GM21528 (cell line): ENCODE measurements at regions not wholly inside any gene's neighbourhood (a gene's known extent, or its start where the extent isn't known, plus 50 kb on each side); places are given as distances from the start of the nearest gene placed in this dataset.
"Not testable (repeated sequence)": the region's sequence is repeated elsewhere in the genome, so short reads cannot be mapped to it uniquely, and the experiment has no call there.

Experiments used
- ATAC-seq: cut with Tn5 transposase; IDR thresholded peaks from one replicate; pipeline ENCODE4 v1.9.1; 2021; ENCODE audit warnings: mild to moderate bottlenecking, moderate library complexity; ENCODE audit not compliant: unreplicated experiment, low FRiP score

GRCh38 chr9:85163825-85164224 is 494.3 kb downstream of the NTRK2 start:
- no peak for ATAC-seq

- no peak for ATAC-seq
Measured at GRCh38 chr9:85163415-85163814, 493.9 kb downstream of the NTRK2 start.

- ATAC-seq: no peak
Measured at GRCh38 chr9:85162822-85163221, 493.3 kb downstream of the NTRK2 start.

GRCh38 chr9:85160944-85161343 is 491.4 kb downstream of the NTRK2 start:
- not testable (repeated sequence) for ATAC-seq

- no peak for ATAC-seq
Measured at GRCh38 chr9:85158512-85158911, 489.0 kb downstream of the NTRK2 start.

- ATAC-seq: no peak
Measured at GRCh38 chr9:85157772-85158171, 488.2 kb downstream of the NTRK2 start.

GRCh38 chr9:85156652-85157051 is 487.1 kb downstream of the NTRK2 start:
- ATAC-seq: no peak

GRCh38 chr9:85155352-85155751 is 485.8 kb downstream of the NTRK2 start:
- ATAC-seq: no peak

GRCh38 chr9:85151741-85152140 is 482.2 kb downstream of the NTRK2 start:
- ATAC-seq: no peak

- ATAC-seq: no peak
Measured at GRCh38 chr9:85151162-85151561, 481.6 kb downstream of the NTRK2 start.

- ATAC-seq: no peak
Measured at GRCh38 chr9:85147046-85147640, 477.6 kb downstream of the NTRK2 start.

GRCh38 chr9:85142968-85143367 is 473.4 kb downstream of the NTRK2 start:
- ATAC-seq: no peak

- ATAC-seq: no peak
Measured at GRCh38 chr9:85142496-85142911, 473.0 kb downstream of the NTRK2 start.

- no peak for ATAC-seq
Measured at GRCh38 chr9:85137696-85138095, 468.2 kb downstream of the NTRK2 start.

- no peak for ATAC-seq
Measured at GRCh38 chr9:85136987-85137386, 467.5 kb downstream of the NTRK2 start.

GRCh38 chr9:85136507-85136906 is 467.0 kb downstream of the NTRK2 start:
- ATAC-seq: no peak

GRCh38 chr9:85130764-85131163 is 461.2 kb downstream of the NTRK2 start:
- no peak for ATAC-seq

- no peak for ATAC-seq
Measured at GRCh38 chr9:85130260-85130659, 460.7 kb downstream of the NTRK2 start.

GRCh38 chr9:85129514-85129913 is 460.0 kb downstream of the NTRK2 start:
- ATAC-seq: no peak

GRCh38 chr9:85118990-85119755 is 449.6 kb downstream of the NTRK2 start:
- no peak for ATAC-seq

GRCh38 chr9:85117831-85118230 is 448.3 kb downstream of the NTRK2 start:
- no peak for ATAC-seq

- no peak for ATAC-seq
Measured at GRCh38 chr9:85115473-85115872, 445.9 kb downstream of the NTRK2 start.
